ENCODE measurements at regions not wholly inside any gene's neighbourhood (a gene's known extent, or its start where the extent isn't known, plus 50 kb on each side); places are given as distances from the start of the nearest gene placed in this dataset.

GRCh38 chr6:109925075-109925474, 53.0 kb upstream of the GPR6 start:
- no peaks in the 10 kb centered on the region for H3K36me3 ChIP-seq (ENCODE audit: control insufficient read depth, insufficient read depth, low read length)
- in situ Hi-C loops (cut with HindIII; ENCODE audit: low pct_unique_long_range_greater_than_20kb, low sequenced_read_pairs) = no loop called here
- intact Hi-C loops (cut with micrococcal nuclease; ENCODE audit: unreplicated experiment) = no loop called here
- H3K9me3 ChIP-seq (ENCODE audit: control insufficient read depth, insufficient read depth, low read depth, low read length) = no peaks in the 10 kb centered on the region
- H3K27ac ChIP-seq (ENCODE audit: low read length) = no peak overlapping the region
- BruUV-seq (replicated peaks) = no TSS peak
- no peak for DNase-seq (ENCODE audit: low read depth, low spot score)
- ChIA-PET CTCF (no interaction called here), POLR2A (no interaction called here)
- H3K27me3 ChIP-seq (ENCODE audit: control insufficient read depth, insufficient read depth, low read length) = peaks cover 24% of the 10 kb centered on the region
- TF ChIP-seq TCF7L2 (IDR thresholded peaks at IDR 0.05; ENCODE audit: low read depth, low read length) = no peak
- TF ChIP-seq CTCF (IDR thresholded peaks at IDR 0.05) = no peak
- TF ChIP-seq SIN3A (IDR thresholded peaks at IDR 0.05; ENCODE audit: borderline replicate concordance, insufficient read depth, low read depth, low read length) = no peak
- TF ChIP-seq POLR2AphosphoS5 (IDR thresholded peaks at IDR 0.05; ENCODE audit: low read depth, low read length) = no peak
- TF ChIP-seq, protein P1, sequence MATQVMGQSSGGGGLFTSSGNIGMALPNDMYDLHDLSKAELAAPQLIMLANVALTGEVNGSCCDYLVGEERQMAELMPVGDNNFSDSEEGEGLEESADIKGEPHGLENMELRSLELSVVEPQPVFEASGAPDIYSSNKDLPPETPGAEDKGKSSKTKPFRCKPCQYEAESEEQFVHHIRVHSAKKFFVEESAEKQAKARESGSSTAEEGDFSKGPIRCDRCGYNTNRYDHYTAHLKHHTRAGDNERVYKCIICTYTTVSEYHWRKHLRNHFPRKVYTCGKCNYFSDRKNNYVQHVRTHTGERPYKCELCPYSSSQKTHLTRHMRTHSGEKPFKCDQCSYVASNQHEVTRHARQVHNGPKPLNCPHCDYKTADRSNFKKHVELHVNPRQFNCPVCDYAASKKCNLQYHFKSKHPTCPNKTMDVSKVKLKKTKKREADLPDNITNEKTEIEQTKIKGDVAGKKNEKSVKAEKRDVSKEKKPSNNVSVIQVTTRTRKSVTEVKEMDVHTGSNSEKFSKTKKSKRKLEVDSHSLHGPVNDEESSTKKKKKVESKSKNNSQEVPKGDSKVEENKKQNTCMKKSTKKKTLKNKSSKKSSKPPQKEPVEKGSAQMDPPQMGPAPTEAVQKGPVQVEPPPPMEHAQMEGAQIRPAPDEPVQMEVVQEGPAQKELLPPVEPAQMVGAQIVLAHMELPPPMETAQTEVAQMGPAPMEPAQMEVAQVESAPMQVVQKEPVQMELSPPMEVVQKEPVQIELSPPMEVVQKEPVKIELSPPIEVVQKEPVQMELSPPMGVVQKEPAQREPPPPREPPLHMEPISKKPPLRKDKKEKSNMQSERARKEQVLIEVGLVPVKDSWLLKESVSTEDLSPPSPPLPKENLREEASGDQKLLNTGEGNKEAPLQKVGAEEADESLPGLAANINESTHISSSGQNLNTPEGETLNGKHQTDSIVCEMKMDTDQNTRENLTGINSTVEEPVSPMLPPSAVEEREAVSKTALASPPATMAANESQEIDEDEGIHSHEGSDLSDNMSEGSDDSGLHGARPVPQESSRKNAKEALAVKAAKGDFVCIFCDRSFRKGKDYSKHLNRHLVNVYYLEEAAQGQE (IDR thresholded peaks at IDR 0.05; ENCODE audit: insufficient read depth in 1 of 2, low read depth in 2 of 2, low read length in 1 of 2) = no peak
- no peaks in the 10 kb centered on the region for H3K4me1 ChIP-seq (ENCODE audit: control insufficient read depth, insufficient read depth, low read length)
- ATAC-seq = no peak
- H3K4me3 ChIP-seq (ENCODE audit: low read depth in 2 of 2, low read length in 2 of 2) = no peak overlapping the region

DNA sequence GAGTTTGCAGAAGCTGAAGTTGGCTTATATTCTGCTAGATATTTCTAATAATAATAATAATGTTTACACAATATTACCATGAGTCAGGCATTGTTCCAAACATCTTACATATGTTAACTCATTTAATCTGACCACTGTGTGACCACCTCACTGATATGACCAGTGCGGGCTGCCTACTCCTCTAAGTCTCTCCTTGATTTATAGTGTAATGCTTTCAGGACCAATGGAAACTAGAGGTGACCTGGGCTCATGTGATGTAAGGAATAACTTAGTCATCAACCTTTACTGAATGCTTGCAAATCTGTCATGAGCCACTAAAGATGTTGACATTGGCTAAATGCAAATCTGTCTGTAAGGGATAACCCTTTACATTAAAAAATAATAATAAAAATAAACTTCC, 51.1 kb upstream of the GPR6 start:
- Histone ChIP-seq H3K27ac (ENCODE audit: low read length) (no peak overlapping the region), H3K4me3 (ENCODE audit: low read depth in 2 of 2, low read length in 2 of 2) (no peak overlapping the region), H3K27me3 (ENCODE audit: control insufficient read depth, insufficient read depth, low read length) (peaks cover 20% of the 10 kb centered on the region), H3K4me1 (ENCODE audit: control insufficient read depth, insufficient read depth, low read length) (no peaks in the 10 kb centered on the region), H3K36me3 (ENCODE audit: control insufficient read depth, insufficient read depth, low read length) (no peaks in the 10 kb centered on the region), H3K9me3 (ENCODE audit: control insufficient read depth, insufficient read depth, low read depth, low read length) (no peaks in the 10 kb centered on the region)
- ATAC-seq = no peak
- CTCF ChIA-PET = no interaction called here
- DNase-seq (ENCODE audit: low read depth, low spot score) = peak; percentile 2
- TF ChIP-seq POLR2AphosphoS5 (IDR thresholded peaks at IDR 0.05; ENCODE audit: low read depth, low read length) = no peak
- TF ChIP-seq TCF7L2 (IDR thresholded peaks at IDR 0.05; ENCODE audit: low read depth, low read length) = no peak
- BruUV-seq (replicated peaks) = no TSS peak
- in situ Hi-C loops (cut with HindIII; ENCODE audit: low pct_unique_long_range_greater_than_20kb, low sequenced_read_pairs) = no loop called here
- POLR2A ChIA-PET = no interaction called here
- intact Hi-C loops (cut with micrococcal nuclease; ENCODE audit: unreplicated experiment) = no loop called here
